HEK293T (cell line): ENCODE measurements at regions not wholly inside any gene's neighbourhood (a gene's known extent, or its start where the extent isn't known, plus 50 kb on each side); places are given as distances from the start of the nearest gene placed in this dataset.

Experiments used
- CTCF ChIA-PET: fragments of 350-600 bp; formaldehyde crosslinking; extraction: SDS; loops from one replicate; lab custom pipeline; 2021; ENCODE audit warnings: antibody characterized with exemption, inconsistent platforms; lab: Yijun Ruan, JAX
- POLR2A ChIA-PET: fragments of 350-600 bp; formaldehyde crosslinking; extraction: SDS; loops from one replicate; lab custom pipeline; 2020; ENCODE audit warnings: antibody characterized with exemption, inconsistent platforms; lab: Yijun Ruan, JAX
- DNase-seq: peaks from one replicate; pipeline ENCODE4 v3.0.0; 2012; ENCODE audit warnings: mixed read lengths; ENCODE audit errors: extremely low spot score
- ARNT ChIP-seq: fragments of 450-650 bp; IDR thresholded peaks from 2 replicates; pipeline ENCODE4 v1.6.1; 2017; ENCODE audit warnings: mild to moderate bottlenecking
- BHLHE40 ChIP-seq: fragments of 450-650 bp; IDR thresholded peaks from 2 replicates; pipeline ENCODE4 v1.6.1; 2016; ENCODE audit warnings: mild to moderate bottlenecking, moderate library complexity, borderline replicate concordance
- CTBP1 ChIP-seq: fragments of 450-650 bp; IDR thresholded peaks from 2 replicates; pipeline ENCODE4 v1.6.1; 2016; ENCODE audit warnings: borderline replicate concordance
- ELF4 ChIP-seq: fragments of 450-650 bp; IDR thresholded peaks from 2 replicates; pipeline ENCODE4 v1.6.1; 2017; ENCODE audit warnings: antibody characterized with exemption
- FOXA1 ChIP-seq: fragments of 450-650 bp; IDR thresholded peaks from 2 replicates; pipeline ENCODE4 v1.6.1; 2016; ENCODE audit warnings: mild to moderate bottlenecking
- FOXK2 ChIP-seq: fragments of 450-650 bp; IDR thresholded peaks from 2 replicates; pipeline ENCODE4 v1.6.1; 2016; ENCODE audit warnings: mild to moderate bottlenecking
- FOXM1 ChIP-seq: fragments of 450-650 bp; IDR thresholded peaks from 2 replicates; pipeline ENCODE4 v1.6.1; 2017; ENCODE audit warnings: mild to moderate bottlenecking, borderline replicate concordance
- HDGF ChIP-seq: fragments of 450-650 bp; IDR thresholded peaks from 2 replicates; pipeline ENCODE4 v1.6.1; 2017; ENCODE audit warnings: antibody characterized with exemption, borderline replicate concordance
- L3MBTL2 ChIP-seq: fragments of 450-650 bp; conservative IDR thresholded peaks from 2 replicates; pipeline ENCODE4 v1.6.1; 2016; ENCODE audit warnings: mild to moderate bottlenecking
- LEF1 ChIP-seq: fragments of 450-650 bp; IDR thresholded peaks from 2 replicates; pipeline ENCODE4 v1.6.1; 2017; ENCODE audit warnings: mild to moderate bottlenecking, borderline replicate concordance
- NFRKB ChIP-seq: fragments of 450-650 bp; IDR thresholded peaks from 2 replicates; pipeline ENCODE4 v1.6.1; 2016; ENCODE audit warnings: mild to moderate bottlenecking, moderate library complexity
- SP1 ChIP-seq: fragments of 450-650 bp; IDR thresholded peaks from 2 replicates; pipeline ENCODE4 v1.6.1; 2017
- SUZ12 ChIP-seq: fragments of 450-650 bp; IDR thresholded peaks from 2 replicates; pipeline ENCODE4 v1.6.1; 2016; ENCODE audit warnings: mild to moderate bottlenecking
- TARDBP ChIP-seq: fragments of 450-650 bp; IDR thresholded peaks from 2 replicates; pipeline ENCODE4 v1.6.1; 2016
- ZNF384 ChIP-seq: fragments of 450-650 bp; IDR thresholded peaks from 2 replicates; pipeline ENCODE4 v1.6.1; 2016
- TF ChIP-seq, protein P1 (sequence below): fragments of 450-650 bp; IDR thresholded peaks from 2 replicates; pipeline ENCODE4 v1.6.1; 2016

DNA sequence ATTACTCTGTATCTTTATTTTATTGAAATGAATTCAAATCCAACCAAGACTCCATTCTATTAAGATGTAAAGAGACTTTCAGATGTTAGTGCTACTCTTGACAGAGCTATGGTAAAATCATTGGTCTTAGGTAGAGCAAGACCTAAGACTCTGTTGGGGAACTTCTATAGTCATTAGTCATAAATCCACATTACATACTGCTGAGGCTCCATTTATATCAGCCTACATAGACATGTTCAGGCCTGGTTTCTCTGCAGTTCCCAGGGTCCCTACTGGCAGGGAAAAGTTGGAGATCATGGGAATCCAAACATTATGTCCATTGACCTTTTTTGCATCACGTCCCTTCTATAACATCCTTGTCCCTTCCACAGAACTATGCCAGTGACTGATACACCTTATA, 580.4 kb upstream of the ZEB2 start:
- ChIA-PET CTCF (no interaction called here), POLR2A (no interaction called here)
- no peak for TF ChIP-seq L3MBTL2
- no peak for TF ChIP-seq ZNF384
- TF ChIP-seq FOXK2 = no peak
- TF ChIP-seq, protein P1, sequence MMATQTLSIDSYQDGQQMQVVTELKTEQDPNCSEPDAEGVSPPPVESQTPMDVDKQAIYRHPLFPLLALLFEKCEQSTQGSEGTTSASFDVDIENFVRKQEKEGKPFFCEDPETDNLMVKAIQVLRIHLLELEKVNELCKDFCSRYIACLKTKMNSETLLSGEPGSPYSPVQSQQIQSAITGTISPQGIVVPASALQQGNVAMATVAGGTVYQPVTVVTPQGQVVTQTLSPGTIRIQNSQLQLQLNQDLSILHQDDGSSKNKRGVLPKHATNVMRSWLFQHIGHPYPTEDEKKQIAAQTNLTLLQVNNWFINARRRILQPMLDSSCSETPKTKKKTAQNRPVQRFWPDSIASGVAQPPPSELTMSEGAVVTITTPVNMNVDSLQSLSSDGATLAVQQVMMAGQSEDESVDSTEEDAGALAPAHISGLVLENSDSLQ = no peak
- TF ChIP-seq SP1 = no peak
- TF ChIP-seq NFRKB = no peak
- no peak for TF ChIP-seq LEF1
- TF ChIP-seq SUZ12 = no peak
- no peak for TF ChIP-seq CTBP1
- TF ChIP-seq BHLHE40 = no peak
- TF ChIP-seq TARDBP = no peak
- no peak for TF ChIP-seq HDGF
- no peak for TF ChIP-seq FOXM1
- no peak for TF ChIP-seq ARNT
- TF ChIP-seq FOXA1 = no peak
- no peak for TF ChIP-seq ELF4
- no peak for DNase-seq

DNA sequence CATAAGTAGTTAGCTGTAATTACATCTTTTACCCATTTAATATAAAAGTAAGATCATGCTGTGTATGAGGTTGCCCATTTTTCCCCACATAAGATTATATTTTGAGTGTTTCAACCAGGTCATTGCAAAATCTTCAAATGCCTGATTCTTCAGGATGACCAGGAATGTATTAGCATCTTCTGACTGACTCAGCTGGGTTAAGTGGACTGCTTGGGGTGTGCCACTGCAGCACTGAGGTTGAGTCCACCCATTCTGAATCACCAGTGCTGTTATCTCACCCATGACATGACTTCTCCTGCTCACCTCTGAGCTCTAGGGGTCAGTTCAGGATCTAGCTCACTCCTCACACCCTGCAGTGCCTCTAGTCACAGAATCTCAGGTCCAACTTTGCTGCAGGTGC, 576.7 kb upstream of the ZEB2 start:
- CTCF ChIA-PET = no interaction called here
- POLR2A ChIA-PET = no interaction called here
- TF ChIP-seq ELF4 (no peak), ARNT (no peak), FOXK2 (no peak), NFRKB (no peak), SP1 (no peak), FOXA1 (no peak), TARDBP (no peak), HDGF (no peak), ZNF384 (no peak), CTBP1 (no peak)
- TF ChIP-seq, protein P1 = no peak
- no peak for DNase-seq

- CTCF ChIA-PET = no interaction called here
- POLR2A ChIA-PET = no interaction called here
- no peak for TF ChIP-seq FOXA1
- no peak for TF ChIP-seq L3MBTL2
- TF ChIP-seq SUZ12 = no peak
- no peak for TF ChIP-seq LEF1
- TF ChIP-seq ZNF384 = no peak
- no peak for TF ChIP-seq NFRKB
- TF ChIP-seq TARDBP = no peak
- no peak for TF ChIP-seq SP1
- no peak for TF ChIP-seq ELF4
- TF ChIP-seq ARNT = no peak
- no peak for TF ChIP-seq HDGF
- TF ChIP-seq FOXM1 = no peak
- TF ChIP-seq FOXK2 = no peak
- TF ChIP-seq, protein P1 = no peak
- TF ChIP-seq CTBP1 = no peak
- TF ChIP-seq BHLHE40 = no peak
- DNase-seq = no peak
Observed at GRCh38 chr2:145095641-145096435, 575.9 kb upstream of the ZEB2 start.

- ChIA-PET POLR2A (no interaction called here), CTCF (no interaction called here)
- no peak for DNase-seq
- TF ChIP-seq TARDBP (no peak), NFRKB (no peak), SUZ12 (no peak), BHLHE40 (no peak), FOXA1 (no peak), ZNF384 (no peak)
Observed at GRCh38 chr2:145094370-145094769, 574.5 kb upstream of the ZEB2 start.

DNA sequence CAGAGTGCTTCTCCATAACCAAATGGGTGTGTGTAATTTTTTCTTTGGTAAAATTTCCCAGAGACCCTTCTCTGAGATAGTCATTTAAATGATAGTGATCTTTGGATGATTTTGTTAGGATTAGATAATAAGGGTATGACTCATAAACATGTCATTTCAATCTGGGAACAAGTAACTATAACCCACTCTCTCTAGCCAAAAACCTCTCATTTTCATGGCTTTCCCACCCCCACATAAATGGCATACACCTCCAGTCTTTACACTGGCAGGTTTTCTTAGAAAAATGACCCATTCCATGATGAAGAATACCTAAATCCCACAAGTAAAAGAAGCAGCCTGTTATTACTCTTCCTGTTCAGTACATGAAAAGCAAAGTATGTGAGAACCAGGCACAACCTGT, 572.0 kb upstream of the ZEB2 start:
- ChIA-PET CTCF (no interaction called here), POLR2A (no interaction called here)
- DNase-seq = no peak
- TF ChIP-seq SUZ12 (no peak), FOXA1 (no peak), HDGF (no peak), NFRKB (no peak), LEF1 (no peak), TARDBP (no peak), FOXM1 (no peak), CTBP1 (no peak), SP1 (no peak), ZNF384 (no peak), ELF4 (no peak)
- TF ChIP-seq, protein P1 = no peak
